HL-60/S4 (cell line): ENCODE measurements at regions not wholly inside any gene's neighbourhood (a gene's known extent, or its start where the extent isn't known, plus 50 kb on each side); places are given as distances from the start of the nearest gene placed in this dataset.

ENCODE experiments used
- in situ Hi-C: fragments of 300-500 bp; cut with MboI; formaldehyde crosslinking; loops from 2 replicates; pipeline ENCODE4 v1.14.3; 2022; ENCODE audit warnings: low sequenced_read_pairs

DNA sequence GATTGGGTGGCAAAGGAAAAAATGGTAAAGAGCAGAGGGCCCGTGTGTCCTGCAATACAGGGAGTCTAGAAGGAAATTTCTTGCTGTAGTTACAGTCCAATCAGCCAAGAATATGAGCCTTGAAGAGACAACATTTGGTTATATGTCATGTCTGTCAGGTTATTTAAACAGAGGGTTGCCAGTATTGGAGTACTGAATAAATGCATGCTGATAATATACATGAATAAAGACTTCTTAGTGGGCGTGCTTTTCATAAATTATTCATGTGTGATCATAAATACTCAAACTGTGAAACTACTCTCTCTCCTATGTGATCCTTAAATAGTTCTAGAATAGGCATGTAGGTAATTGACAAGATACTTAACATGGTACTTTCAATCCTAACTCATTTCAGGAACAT is 249.0 kb downstream of the CRPPA start:
- in situ Hi-C loops: no loop called here

GRCh38 chr7:16171928-16172327 is 249.4 kb downstream of the CRPPA start:
- in situ Hi-C loops: no loop called here

GRCh38 chr7:16170671-16171070 is 250.7 kb downstream of the CRPPA start:
- in situ Hi-C loops: no loop called here

DNA sequence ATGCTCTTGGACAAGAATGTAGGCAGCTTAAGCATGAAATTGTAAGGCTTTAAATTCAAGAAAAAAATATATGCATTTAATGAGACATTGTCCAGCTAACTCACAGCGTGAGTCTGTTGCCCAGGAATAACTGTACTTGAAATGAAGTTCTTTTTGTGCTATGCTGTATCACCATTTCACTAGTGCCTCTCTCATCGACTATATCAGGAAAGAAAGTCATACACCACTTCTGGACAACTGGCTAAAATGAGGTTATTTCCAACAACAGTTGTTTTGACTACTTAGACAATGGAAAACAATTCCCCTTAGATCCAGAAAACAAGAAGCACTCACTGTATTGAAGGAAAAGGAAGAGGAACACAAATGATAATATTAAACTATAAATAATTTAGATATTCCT is 251.8 kb downstream of the CRPPA start:
- in situ Hi-C loops: no loop called here

DNA sequence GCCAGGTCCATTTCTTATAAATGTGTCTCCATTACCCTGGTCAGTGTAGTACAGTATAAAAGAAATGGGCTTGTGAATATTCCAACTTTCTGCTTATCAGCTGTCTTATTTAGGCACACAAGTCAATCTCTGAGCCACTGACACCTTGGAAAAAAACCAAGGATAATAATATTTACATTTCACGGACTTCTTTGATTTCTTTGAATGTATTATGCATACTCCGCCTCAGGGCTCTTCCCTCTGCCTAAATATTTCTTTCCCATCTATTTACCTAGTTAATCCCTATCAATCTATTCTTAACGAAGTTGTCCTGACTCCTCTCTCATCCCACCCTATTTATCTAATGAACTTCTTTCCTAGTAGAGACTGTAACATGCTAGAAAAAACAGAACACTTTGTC is 253.8 kb downstream of the CRPPA start:
- in situ Hi-C loops: no loop called here

GRCh38 chr7:16144361-16144760 is 277.0 kb downstream of the CRPPA start:
- in situ Hi-C loops: no loop called here

DNA sequence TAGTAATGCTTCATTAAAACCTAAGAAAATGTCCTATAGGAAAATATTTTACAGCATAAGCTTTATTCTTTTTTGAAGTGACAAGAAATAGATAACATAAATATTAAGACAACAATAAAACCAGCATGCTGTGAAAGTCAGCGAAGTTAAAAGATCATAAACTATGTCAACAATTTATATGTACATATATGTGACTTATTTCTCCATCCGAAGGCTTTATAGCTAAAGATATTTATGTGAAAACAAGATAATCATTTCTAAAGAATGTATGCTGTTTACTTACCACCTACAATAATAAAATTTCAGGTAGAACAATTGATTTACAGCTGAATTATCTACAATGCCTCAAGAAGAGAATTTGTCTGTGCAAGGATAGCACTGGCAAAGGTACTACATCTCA is 283.4 kb downstream of the CRPPA start:
- in situ Hi-C loops: no loop called here

GRCh38 chr7:16136896-16137295 is 284.4 kb downstream of the CRPPA start:
- in situ Hi-C loops: no loop called here

DNA sequence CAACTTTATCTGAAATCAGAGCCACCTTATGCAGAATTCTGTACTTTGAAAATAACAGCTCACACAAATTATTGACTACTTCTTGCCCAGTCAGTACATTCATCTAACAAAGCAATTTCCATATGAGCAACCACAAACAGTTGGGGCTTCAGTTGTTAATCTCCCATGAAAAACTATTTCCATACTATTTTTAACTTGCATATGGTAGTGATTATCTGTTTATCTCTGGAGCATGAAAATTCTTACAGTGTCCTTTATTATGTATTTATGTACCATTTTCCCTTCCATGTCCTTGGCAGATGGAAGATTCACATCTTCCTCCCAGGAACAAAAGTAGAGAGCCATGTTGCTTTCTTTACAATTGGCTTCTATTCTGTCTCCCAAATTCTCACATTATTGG is 285.7 kb downstream of the CRPPA start:
- in situ Hi-C loops: no loop called here

DNA sequence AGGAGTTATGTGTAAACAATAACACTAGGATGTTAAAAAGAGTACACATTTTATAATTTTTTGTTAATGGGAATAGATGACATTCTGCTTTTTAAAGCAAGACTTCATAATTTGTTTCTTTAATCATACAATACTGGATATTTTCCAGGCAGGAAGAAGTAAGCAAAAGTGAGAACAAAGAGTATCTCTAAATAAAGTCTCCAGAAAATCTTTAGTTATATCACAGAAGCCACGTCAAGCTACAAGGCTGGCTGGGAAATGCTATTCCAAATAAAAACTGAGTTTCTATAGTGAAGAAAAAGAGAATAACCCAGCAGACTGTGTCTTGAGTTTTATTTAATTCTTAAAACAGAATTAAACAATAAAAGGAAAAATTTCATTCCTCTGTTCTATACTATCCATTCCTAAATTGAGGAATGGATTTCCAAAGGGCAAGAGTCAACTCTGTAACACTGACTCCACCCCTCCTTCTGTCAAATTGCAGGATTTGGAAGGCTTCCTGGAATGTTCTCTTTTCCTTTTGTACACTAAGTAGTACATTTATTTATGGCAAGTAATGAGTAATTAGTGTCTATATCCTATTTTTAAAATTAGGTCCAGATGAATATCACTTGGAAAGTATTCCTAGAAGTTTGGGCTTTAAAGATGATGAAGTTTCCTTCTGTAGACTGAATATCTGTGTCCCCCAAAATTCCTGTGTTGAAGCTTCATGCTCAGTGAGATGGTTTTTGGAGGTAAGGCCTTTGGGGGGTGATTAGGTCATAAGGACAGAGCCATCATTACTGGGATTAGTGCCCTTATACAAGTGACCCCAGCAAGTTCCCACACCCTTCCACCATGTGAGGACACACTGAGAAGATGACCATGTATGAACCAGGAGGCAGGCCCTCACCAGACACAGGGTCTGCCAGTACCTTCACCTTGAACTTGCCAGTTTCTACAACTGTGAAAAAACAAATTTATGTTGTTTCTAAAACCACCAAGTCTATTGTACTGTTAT is 290.9 kb downstream of the CRPPA start:
- in situ Hi-C loops: no loop called here

DNA sequence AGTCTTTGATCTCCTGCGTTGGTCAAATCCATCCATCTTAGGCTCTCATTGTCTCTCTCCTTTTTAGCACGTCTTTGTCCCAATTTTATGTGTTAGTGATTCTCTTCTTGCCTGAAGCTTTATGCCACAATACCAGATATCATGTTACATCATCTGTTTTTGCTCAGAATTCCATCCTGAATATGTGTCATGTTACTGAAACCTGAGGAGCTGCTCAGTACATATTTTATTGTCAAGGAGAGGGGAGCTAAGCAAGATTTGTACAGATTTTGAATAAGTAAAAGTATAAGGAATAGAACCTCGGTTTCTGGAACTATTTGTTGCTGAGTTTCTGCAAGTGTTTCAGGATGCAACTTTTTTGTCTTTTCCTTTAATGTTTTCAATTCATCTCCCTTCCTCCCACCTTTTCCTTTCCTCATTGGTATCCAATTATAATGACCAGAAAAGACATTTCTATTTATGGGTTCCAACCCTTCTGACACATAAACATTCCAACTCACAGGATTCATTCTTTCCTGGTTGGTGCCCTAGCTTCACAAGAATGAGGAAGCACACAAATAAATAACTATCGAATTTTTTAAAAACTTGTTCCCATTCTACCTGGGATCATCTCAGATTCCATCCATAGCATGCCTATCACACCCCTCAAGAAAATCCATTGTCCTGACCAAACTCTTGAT is 291.8 kb downstream of the CRPPA start:
- in situ Hi-C loops: no loop called here

- in situ Hi-C loops: no loop called here
These were observed 298.1 kb downstream of the CRPPA start for GRCh38 chr7:16123117-16123770.

DNA sequence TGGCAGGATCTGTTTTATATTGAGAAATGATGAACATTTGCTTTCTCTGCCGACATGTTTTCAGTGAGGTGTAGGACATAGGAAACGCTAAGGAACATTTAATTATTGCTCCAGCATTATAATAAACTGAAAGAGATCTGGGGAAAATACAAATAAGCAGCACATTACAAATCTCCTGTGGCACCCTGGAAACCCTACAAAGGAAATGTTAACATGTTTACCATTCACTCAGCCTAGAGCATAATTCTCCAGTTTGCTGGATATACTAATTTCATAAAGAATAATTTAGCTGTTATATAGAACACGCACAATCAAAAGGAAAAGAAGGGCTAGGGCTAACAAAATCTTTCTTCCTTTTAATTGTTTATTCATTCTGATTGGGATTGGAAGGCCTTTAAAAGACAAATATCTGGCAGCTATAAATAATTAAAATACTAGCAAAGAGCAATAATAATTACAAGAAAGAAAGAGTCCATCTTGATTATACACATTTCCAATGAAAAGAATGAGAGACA is 299.4 kb downstream of the CRPPA start:
- in situ Hi-C loops: no loop called here

- in situ Hi-C loops: no loop called here
These were observed 306.0 kb downstream of the CRPPA start for GRCh38 chr7:16115374-16115773.

DNA sequence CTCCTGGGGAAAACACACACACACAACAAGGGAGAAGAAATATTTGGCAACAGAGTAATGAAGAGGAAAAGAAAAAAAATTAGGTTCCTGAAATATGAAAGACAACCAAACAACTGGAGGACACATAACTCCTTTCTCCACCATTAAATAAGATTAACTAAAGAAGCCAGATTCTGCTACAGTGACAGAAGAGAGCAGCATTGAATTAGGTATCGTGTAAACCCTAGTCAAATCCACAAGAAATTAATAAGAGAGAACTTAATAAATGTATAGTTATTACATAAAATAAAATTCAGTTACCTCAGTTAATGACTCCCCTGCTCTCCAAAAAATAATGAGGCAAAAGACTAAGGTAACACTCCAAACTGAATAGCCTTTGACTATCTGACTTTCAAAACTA is 306.7 kb downstream of the CRPPA start:
- in situ Hi-C loops: no loop called here

DNA sequence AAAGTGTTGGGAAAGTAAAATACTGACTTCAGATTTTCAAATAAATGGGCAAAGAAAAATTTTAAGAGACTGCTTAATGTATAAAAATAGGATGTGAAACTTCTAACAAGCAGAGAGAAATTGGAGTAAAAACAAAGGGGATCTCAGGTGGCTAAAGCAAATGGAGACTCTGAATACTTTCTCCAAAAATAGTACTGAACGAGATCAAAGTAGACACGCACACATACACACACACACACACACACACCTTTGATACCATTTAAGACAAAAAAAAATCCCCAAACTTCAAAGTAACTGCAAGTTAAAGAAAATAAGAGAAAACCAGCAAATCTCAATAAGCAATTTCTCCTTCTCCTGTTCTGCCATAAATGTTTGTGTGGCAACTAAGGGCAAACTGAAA is 307.3 kb downstream of the CRPPA start:
- in situ Hi-C loops: no loop called here

- in situ Hi-C loops: no loop called here
These were observed 308.3 kb downstream of the CRPPA start for GRCh38 chr7:16113058-16113457.

DNA sequence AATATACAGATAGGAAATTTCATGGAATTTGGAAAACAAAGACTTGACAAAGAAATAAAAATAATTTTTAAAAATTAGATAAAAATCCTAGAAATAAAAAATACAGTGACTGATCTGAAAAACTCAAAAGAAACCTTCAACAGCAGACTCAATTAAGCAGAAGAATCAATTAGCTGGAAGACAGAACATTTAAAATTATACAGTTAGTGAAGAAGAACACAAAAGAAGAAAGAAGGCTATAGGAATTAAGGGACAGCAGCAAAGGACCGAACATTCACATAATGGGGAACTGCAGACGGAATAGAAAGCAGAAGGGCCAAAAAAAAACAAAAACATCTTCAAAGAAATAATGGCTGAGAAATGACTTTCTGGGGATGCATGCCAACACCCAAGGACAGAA is 314.5 kb downstream of the CRPPA start:
- in situ Hi-C loops: no loop called here

GRCh38 chr7:16106300-16106699 is 315.0 kb downstream of the CRPPA start:
- in situ Hi-C loops: no loop called here

- in situ Hi-C loops: loop anchor here (25.0 kb wide), 1 partner anchor 463 kb away; no protein-coding TSS in a partner anchor
These were observed 322.0 kb downstream of the CRPPA start for GRCh38 chr7:16099302-16099849.

DNA sequence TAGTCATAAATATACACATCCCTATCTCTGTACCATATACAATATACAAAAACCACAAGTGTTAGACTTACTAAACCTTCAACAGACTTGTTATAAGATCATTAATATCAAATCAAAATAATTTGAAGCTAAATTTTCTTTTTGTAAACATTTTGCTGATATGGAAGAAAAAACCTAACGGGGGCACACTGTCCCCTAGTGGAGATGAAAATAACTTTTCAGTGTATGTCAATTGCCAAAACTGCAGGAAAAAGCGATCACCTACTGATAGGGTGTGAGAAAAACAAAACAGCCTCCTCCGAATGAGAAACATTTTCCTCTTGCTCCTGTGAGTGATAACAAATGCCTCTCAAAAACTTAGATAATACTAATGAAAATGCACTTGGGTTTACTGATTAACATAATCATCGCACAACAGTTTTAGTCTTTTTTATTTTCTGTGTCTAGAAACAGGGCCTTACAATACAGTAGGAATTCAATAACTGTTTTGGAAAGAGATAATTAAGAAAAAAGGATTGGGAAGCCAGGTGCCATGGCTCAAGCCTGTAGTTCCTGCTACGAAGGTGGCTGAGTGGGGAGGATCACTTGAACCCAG is 322.7 kb downstream of the CRPPA start:
- in situ Hi-C loops: loop anchor here (25.0 kb wide), 1 partner anchor 464 kb away; no protein-coding TSS in a partner anchor
